GM04504 (cell line): ENCODE measurements at regions not wholly inside any gene's neighbourhood (a gene's known extent, or its start where the extent isn't known, plus 50 kb on each side); places are given as distances from the start of the nearest gene placed in this dataset.

Experiments
- DNase-seq: peaks from one replicate; pipeline ENCODE4 v3.0.0-alpha.2; 2012; ENCODE audit warnings: low read depth

DNA sequence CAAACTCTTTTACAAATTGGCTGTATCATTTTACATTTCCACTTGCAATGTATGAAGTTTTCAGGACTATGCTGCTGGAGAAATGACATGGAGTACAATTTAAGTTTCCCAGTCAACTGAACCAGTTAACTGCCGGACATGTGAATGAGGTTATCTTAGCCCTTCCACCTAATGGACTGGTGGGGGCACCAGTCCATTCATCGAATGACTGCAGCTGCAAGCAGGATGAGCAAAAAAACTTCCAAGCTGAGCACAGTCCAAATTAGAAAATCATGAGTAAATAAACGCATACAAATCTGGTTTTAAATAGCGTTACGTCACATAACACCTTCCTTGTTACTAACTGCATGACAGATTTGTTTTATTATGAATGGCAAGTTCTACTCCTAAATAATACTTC is 1131.5 kb downstream of the PCDH18 start:
- no peak for DNase-seq

- no peak for DNase-seq
Measured at GRCh38 chr4:136395212-136395722, 1137.0 kb downstream of the PCDH18 start.

GRCh38 chr4:136392576-136392975 is 1139.7 kb downstream of the PCDH18 start:
- DNase-seq = no peak

DNA sequence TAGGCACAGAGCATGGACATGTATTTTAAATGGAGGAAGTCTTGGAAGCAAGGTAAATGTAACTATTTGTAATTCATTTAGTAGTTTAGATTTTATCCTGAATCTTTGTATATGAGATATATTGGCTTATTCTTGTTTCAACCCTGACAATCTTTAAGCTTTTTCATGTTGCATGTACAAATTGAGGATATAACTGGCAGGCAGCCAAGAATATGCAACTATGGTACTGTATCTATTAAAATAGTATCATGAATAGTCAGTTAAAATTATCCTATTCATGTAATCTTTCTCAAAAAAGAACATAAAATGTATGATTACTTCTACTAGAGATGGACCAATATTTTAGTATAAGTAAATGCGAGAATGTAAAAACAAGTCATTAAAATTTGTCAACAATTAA is 1141.5 kb downstream of the PCDH18 start:
- DNase-seq = no peak

- no peak for DNase-seq
Measured at GRCh38 chr4:136383082-136383481, 1149.2 kb downstream of the PCDH18 start.

DNA sequence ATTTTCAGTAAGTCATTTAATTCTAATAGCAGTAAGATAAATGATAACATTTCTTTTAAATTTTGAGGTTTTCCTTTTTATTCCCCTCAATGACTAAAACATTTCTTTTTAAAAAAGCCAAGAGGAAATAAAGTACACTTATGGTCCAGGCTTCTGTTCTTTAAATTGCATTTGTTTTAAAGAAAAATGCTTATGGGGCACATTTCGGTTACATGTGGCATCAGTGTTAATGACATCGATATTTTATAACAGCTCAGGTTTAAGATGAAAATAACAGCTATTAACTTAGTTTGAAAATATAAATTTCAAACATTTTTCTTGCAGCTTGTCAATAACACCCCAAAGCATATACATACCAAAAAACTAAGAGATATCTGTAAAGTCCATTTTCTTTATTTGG is 1161.1 kb downstream of the PCDH18 start:
- DNase-seq = no peak

DNA sequence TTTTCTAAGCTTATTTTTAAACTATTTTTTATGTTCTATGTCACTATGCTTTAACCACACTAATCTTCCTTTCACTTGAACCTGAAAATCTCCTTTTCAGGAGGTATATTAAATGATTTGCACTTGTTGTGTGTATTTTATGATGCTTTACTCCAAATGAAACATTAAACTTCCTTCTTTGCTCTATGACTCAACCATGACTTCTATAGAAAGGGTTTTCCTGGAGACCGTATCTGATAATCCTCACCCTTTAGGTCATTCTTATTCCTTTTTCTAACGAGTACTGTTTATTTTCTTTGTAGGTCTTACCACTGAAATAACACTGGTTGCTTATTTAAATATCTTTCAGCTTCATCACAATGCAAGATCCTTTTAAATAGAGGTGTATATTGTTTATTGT is 1163.2 kb downstream of the PCDH18 start:
- no peak for DNase-seq

GRCh38 chr4:136357556-136357955 is 1174.7 kb downstream of the PCDH18 start:
- DNase-seq = no peak

- no peak for DNase-seq
Measured at GRCh38 chr4:136355970-136356369, 1176.3 kb downstream of the PCDH18 start.

- no peak for DNase-seq
Measured at GRCh38 chr4:136343340-136343739, 1189.0 kb downstream of the PCDH18 start.

GRCh38 chr4:136342666-136343065 is 1189.6 kb downstream of the PCDH18 start:
- no peak for DNase-seq

DNA sequence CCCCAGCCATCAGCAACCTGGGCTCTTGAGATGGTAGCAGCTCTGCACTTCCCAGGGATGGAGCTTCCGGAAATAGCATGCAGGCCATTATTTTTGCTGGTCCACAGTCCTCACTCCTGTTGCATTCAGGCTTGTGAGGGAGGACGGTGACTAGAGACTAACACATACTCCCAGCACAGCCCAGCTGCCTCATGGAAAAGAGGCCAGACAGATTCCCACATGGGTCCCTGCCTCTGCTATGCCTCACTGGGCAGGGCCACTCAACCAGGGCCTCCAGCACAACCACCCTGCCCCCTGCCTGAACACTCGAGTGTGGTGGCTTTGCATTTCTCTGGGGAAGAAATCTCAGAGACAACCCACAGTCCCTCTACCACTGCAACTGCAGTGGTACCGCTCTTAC is 1195.1 kb downstream of the PCDH18 start:
- no peak for DNase-seq

- no peak for DNase-seq
Measured at GRCh38 chr4:136336479-136336878, 1195.8 kb downstream of the PCDH18 start.

DNA sequence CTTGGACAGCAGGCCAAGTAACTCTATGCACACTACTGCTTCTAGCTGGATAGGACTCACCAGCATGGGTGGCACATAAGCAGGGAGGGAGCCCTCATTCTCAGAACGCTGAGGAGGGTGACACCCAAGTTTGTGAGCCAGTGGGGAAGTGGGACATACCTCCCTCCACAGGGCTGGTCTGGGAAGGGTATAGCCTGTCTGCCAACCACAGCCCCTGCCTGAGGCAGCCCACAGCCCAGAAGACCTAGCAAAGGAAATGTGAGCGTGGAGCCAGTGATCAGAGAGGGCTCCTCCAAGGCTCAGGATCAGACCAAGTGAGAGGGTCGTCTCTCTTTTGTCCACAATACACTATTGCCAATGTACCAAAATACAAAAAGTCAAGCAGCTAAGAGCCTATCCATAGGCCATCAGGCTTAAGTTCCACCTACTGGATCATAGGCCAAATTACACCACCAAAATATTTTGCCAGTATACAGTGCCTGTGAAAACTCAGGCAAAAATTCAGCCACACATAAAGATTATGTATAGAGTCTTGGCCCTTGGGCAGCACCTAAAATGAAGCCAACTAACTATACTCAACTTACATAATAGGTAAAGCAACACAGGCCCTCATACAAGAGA is 1203.1 kb downstream of the PCDH18 start:
- no peak for DNase-seq

- DNase-seq = no peak
Measured at GRCh38 chr4:136328131-136328530, 1204.2 kb downstream of the PCDH18 start.

GRCh38 chr4:136320465-136320813 is 1211.9 kb downstream of the PCDH18 start:
- no peak for DNase-seq

GRCh38 chr4:136319789-136320464 is 1212.4 kb downstream of the PCDH18 start:
- no peak for DNase-seq

DNA sequence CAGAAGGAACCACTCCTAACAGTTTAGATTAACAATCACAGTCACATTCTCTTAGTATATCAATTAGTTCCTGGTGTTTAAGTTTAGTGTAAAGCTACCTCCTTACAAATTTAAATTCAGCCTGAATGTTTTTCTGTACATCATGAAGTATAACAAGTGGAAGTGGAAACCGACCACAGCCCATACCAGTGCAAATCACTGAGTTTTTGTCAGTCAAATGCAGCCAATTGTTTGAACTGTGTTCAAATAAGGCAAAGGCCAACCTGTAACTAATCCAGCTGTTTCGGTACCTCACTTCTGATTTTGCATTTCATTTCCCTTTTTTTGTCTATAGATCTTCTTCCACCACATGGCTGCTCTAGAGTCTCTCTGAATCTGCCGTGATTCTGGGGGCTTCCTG is 1215.3 kb downstream of the PCDH18 start:
- DNase-seq = no peak

GRCh38 chr4:136314686-136315085 is 1217.6 kb downstream of the PCDH18 start:
- DNase-seq = no peak

- DNase-seq = no peak
Measured at GRCh38 chr4:136311774-136312173, 1220.5 kb downstream of the PCDH18 start.

DNA sequence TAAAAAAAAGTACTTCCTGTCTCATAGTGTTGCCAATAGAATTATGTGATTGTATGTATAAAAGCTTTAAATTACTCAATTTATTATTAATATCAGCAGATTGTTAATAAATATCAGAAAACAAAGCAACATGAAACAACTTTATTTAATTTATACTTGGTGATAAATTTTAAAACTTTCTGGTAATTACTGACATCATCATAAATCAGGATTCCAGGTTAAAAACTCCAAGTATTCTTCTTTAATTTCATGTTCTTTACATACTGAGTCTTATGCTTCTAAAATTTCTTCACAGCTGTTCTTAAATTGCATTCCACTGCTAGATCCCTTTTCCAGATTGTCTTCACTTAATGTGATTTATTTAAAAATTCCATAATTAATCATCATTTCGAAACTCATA is 1224.5 kb downstream of the PCDH18 start:
- DNase-seq = no peak

GRCh38 chr4:136306361-136306760 is 1225.9 kb downstream of the PCDH18 start:
- DNase-seq = no peak

GRCh38 chr4:136302566-136302965 is 1229.7 kb downstream of the PCDH18 start:
- DNase-seq = no peak
